Endothelial cell of umbilical vein (primary cell): ENCODE measurements at regions not wholly inside any gene's neighbourhood (a gene's known extent, or its start where the extent isn't known, plus 50 kb on each side); places are given as distances from the start of the nearest gene placed in this dataset.

Experiments
- BruUV-seq: library from RNA; stranded (reverse); fragments of 400-500 nt; replicated peaks from 2 replicates; lab custom pipeline; 2021; lab: Mats Ljungman, UMichigan
- CTCF ChIA-PET: fragments of 300-600, 350-600 bp; sonication (Branson Sonifier 250); formaldehyde crosslinking; loops from one replicate; lab custom pipeline; 2021; ENCODE audit warnings: antibody characterized with exemption, inconsistent platforms; lab: Charles Lee
- POLR2A ChIA-PET: fragments of 300-600, 350-600 bp; sonication (Branson Sonifier 250); formaldehyde crosslinking; loops from one replicate; lab custom pipeline; 2021; ENCODE audit warnings: antibody characterized with exemption, inconsistent platforms; lab: Charles Lee
- DNase-seq: peaks from one replicate; pipeline ENCODE4 v3.0.0-alpha.2; 2011; ENCODE audit warnings: low read depth, low spot score
- FAIRE-seq: peaks from 2 replicates; lab custom pipeline; 2011; peaks lifted over from hg19 to GRCh38; lab: Jason Lieb, UNC
- H2AFZ ChIP-seq: 2 replicates; pipeline ENCODE4 v1.6.0; 2012; ENCODE audit warnings: low read depth, low read length, control low read depth, inconsistent platforms
- H3K27ac ChIP-seq: 2 replicates; pipeline ENCODE4 v1.5.1; 2011; ENCODE audit warnings: low read depth, mild to moderate bottlenecking, control low read depth, low read length, moderate library complexity; ENCODE audit not compliant: insufficient read depth
- H3K27me3 ChIP-seq, 2 experiments: 2 replicates each; pipeline versions ENCODE4 v1.6.0 to v1.6.1; 2011; ENCODE audit warnings: low read length in 2 of 2, mixed read lengths in 1 of 2; ENCODE audit not compliant: control insufficient read depth in 2 of 2, insufficient read depth in 2 of 2
- H3K36me3 ChIP-seq, 2 experiments: 2 replicates in 1 of 2; 3 replicates in 1 of 2; pipeline ENCODE4 v1.5.1; 2011; ENCODE audit warnings: low read length in 2 of 2, mild to moderate bottlenecking in 1 of 2, moderate library complexity in 1 of 2; ENCODE audit not compliant: control insufficient read depth in 2 of 2, insufficient read depth in 2 of 2; ENCODE audit errors: extremely low read depth in 1 of 2
- H3K4me1 ChIP-seq: 3 replicates; pipeline ENCODE4 v1.5.1; 2011; ENCODE audit warnings: mild to moderate bottlenecking, low read length; ENCODE audit not compliant: control insufficient read depth, insufficient read depth; ENCODE audit errors: extremely low read depth
- H3K4me2 ChIP-seq: 2 replicates; pipeline ENCODE4 v1.6.1; 2011; ENCODE audit warnings: low read length, control low read depth, mixed read lengths; ENCODE audit not compliant: insufficient read depth
- H3K4me3 ChIP-seq, 3 experiments: fragments of 200-600 bp in 1 of 3; sonication (generic), shearing (Covaris generic) in 1 of 3; replicated peaks in 1 of 3; 2 replicates each; pipeline ENCODE4 v1.5.1; 2011 to 2016; ENCODE audit warnings: control low read depth in 3 of 3, low read length in 3 of 3, mild to moderate bottlenecking in 2 of 3, inconsistent platforms in 1 of 3, low read depth in 1 of 3, moderate library complexity in 1 of 3; ENCODE audit not compliant: insufficient read depth in 1 of 3
- H3K79me2 ChIP-seq: 2 replicates; pipeline ENCODE4 v1.6.0; 2012; ENCODE audit warnings: low read length, inconsistent platforms; ENCODE audit not compliant: control insufficient read depth, insufficient read depth
- H3K9ac ChIP-seq: replicated peaks from 2 replicates; pipeline ENCODE3; 2011; ENCODE audit warnings: low read length, control low read depth; ENCODE audit not compliant: insufficient read depth; ENCODE audit errors: extremely low read depth
- H3K9me1 ChIP-seq: replicated peaks from 3 replicates; pipeline ENCODE4 v1.6.0; 2011; ENCODE audit warnings: mild to moderate bottlenecking, low read length; ENCODE audit not compliant: control insufficient read depth, insufficient read depth; ENCODE audit errors: extremely low read depth
- H3K9me3 ChIP-seq: replicated peaks from 2 replicates; pipeline ENCODE4 v1.5.1; 2012; ENCODE audit warnings: low read length, inconsistent platforms; ENCODE audit not compliant: control insufficient read depth, insufficient read depth
- H4K20me1 ChIP-seq: replicated peaks from 2 replicates; pipeline ENCODE3; 2011; ENCODE audit warnings: mild to moderate bottlenecking, low read length; ENCODE audit not compliant: control insufficient read depth, insufficient read depth; ENCODE audit errors: extremely low read depth
- CTCF ChIP-seq, 2 donors: IDR thresholded peaks; 1 replicate in 1 of 2; 2 replicates in 1 of 2; pipeline ENCODE4 v1.5.1; 2011; ENCODE audit warnings: low read length in 2 of 2, mild to moderate bottlenecking in 2 of 2, moderate library complexity in 2 of 2, control low read depth in 1 of 2, inconsistent platforms in 1 of 2, low read depth in 1 of 2; ENCODE audit not compliant: insufficient read depth in 1 of 2; ENCODE audit errors: extremely low read depth in 1 of 2
- EZH2 ChIP-seq: IDR thresholded peaks from 2 replicates; pipeline ENCODE4 v1.6.1; 2012; ENCODE audit warnings: borderline replicate concordance, low read depth, mild to moderate bottlenecking, moderate library complexity, low read length, inconsistent platforms; ENCODE audit not compliant: severe bottlenecking
- FOS ChIP-seq: IDR thresholded peaks from 2 replicates; pipeline ENCODE4 v1.6.1; 2011; ENCODE audit warnings: mild to moderate bottlenecking, low read length, moderate library complexity, borderline replicate concordance; ENCODE audit not compliant: insufficient read depth
- GATA2 ChIP-seq: IDR thresholded peaks from 2 replicates; pipeline ENCODE4 v1.7.0; 2011; ENCODE audit warnings: low read depth, mild to moderate bottlenecking, moderate library complexity, mixed read lengths, low read length; ENCODE audit not compliant: insufficient read length, insufficient read depth
- JUN ChIP-seq: IDR thresholded peaks from 2 replicates; pipeline ENCODE4 v1.6.1; 2011; ENCODE audit warnings: borderline replicate concordance, low read depth; ENCODE audit not compliant: insufficient read length, insufficient read depth
- MYC ChIP-seq: IDR thresholded peaks from one replicate; pipeline ENCODE4 v1.6.1; 2011; ENCODE audit warnings: mild to moderate bottlenecking, low read depth, low read length
- POLR2A ChIP-seq: IDR thresholded peaks from 2 replicates; pipeline ENCODE4 v1.6.1; 2012; ENCODE audit warnings: low read depth, mild to moderate bottlenecking, control low read depth, low read length
- POLR2AphosphoS5 ChIP-seq: IDR thresholded peaks from 2 replicates; pipeline ENCODE4 v1.6.1; 2012; ENCODE audit warnings: low read depth, mild to moderate bottlenecking, control low read depth, low read length, moderate library complexity; ENCODE audit not compliant: insufficient read depth
- dilution Hi-C: fragments of 300-500 bp; cut with MboI; formaldehyde crosslinking; loops from one replicate; pipeline ENCODE4 v1.15.0; 2019; ENCODE audit warnings: low sequenced_read_pairs; ENCODE audit not compliant: extremely low pct_ligation_motif_present
- intact Hi-C: fragments of 100-400 bp; cut with micrococcal nuclease; formaldehyde crosslinking; loops from one replicate; pipeline ENCODE4 v1.10.0; 2022
- TF ChIP-seq, protein P1 (sequence below): IDR thresholded peaks from 2 replicates; pipeline ENCODE4 v1.6.1; 2011; ENCODE audit not compliant: insufficient read depth, insufficient read length

- Histone ChIP-seq H3K27ac (no peak overlapping the region), H3K79me2 (no peaks in the 10 kb centered on the region), H4K20me1 (no peaks in the 10 kb centered on the region), H3K36me3 (no peaks in the 10 kb centered on the region), H3K9ac (no peak overlapping the region), H3K9me3 (peaks cover 4% of the 10 kb centered on the region), H3K27me3 (no peaks in the 10 kb centered on the region), H3K4me3 (no peak overlapping the region), H3K4me2 (no peak overlapping the region), H2AFZ (no peak overlapping the region), H3K4me1 (no peaks in the 10 kb centered on the region), H3K9me1 (no peaks in the 10 kb centered on the region)
- no peak for TF ChIP-seq MYC
- TF ChIP-seq, protein P1, sequence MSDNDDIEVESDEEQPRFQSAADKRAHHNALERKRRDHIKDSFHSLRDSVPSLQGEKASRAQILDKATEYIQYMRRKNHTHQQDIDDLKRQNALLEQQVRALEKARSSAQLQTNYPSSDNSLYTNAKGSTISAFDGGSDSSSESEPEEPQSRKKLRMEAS: no peak
- TF ChIP-seq FOS: no peak
- no peak for TF ChIP-seq POLR2A
- no peak for TF ChIP-seq GATA2
- no peak for TF ChIP-seq POLR2AphosphoS5
- TF ChIP-seq JUN: no peak
- TF ChIP-seq EZH2: no peak
- TF ChIP-seq CTCF (IDR thresholded peaks at IDR 0.05; ENCODE audit: extremely low read depth in 1 of 2, insufficient read depth in 1 of 2, low read depth in 1 of 2, low read length in 2 of 2): no peak
- intact Hi-C loops: no loop called here
- FAIRE-seq (no peak), DNase-seq (no peak)
- CTCF ChIA-PET: no interaction called here
- POLR2A ChIA-PET: no interaction called here
- no TSS peak for BruUV-seq
- dilution Hi-C loops: no loop called here
These were observed 1233.5 kb downstream of the BRD1 start for GRCh38 chr22:48594016-48594756.
